HEK293T (cell line): ENCODE measurements at regions not wholly inside any gene's neighbourhood (a gene's known extent, or its start where the extent isn't known, plus 50 kb on each side); places are given as distances from the start of the nearest gene placed in this dataset.

Experiments
- ELF4 ChIP-seq: fragments of 450-650 bp; IDR thresholded peaks from 2 replicates; pipeline ENCODE4 v1.6.1; 2017; ENCODE audit warnings: antibody characterized with exemption
- FOXM1 ChIP-seq: fragments of 450-650 bp; IDR thresholded peaks from 2 replicates; pipeline ENCODE4 v1.6.1; 2017; ENCODE audit warnings: mild to moderate bottlenecking, borderline replicate concordance
- SP1 ChIP-seq: fragments of 450-650 bp; IDR thresholded peaks from 2 replicates; pipeline ENCODE4 v1.6.1; 2017

- TF ChIP-seq FOXM1 (no peak), SP1 (no peak), ELF4 (no peak)
Measured at GRCh38 chr11:129729216-129729615, 86.4 kb upstream of the TMEM45B start.
